GM21367 (cell line): ENCODE measurements at regions not wholly inside any gene's neighbourhood (a gene's known extent, or its start where the extent isn't known, plus 50 kb on each side); places are given as distances from the start of the nearest gene placed in this dataset.
"Not testable (repeated sequence)": the region's sequence is repeated elsewhere in the genome, so short reads cannot be mapped to it uniquely, and the experiment has no call there.

Experiments used
- ATAC-seq: cut with Tn5 transposase; IDR thresholded peaks from one replicate; pipeline ENCODE4 v1.9.1; 2021; ENCODE audit not compliant: unreplicated experiment

GRCh38 chr6:102986086-102986485 lies 1592.6 kb downstream of the GRIK2 start:
- no peak for ATAC-seq

- ATAC-seq = no peak
Observed at GRCh38 chr6:102984357-102984756, 1590.8 kb downstream of the GRIK2 start.

GRCh38 chr6:102981490-102982015 lies 1588.0 kb downstream of the GRIK2 start:
- no peak for ATAC-seq

- no peak for ATAC-seq
Observed at GRCh38 chr6:102980951-102981350, 1587.4 kb downstream of the GRIK2 start.

GRCh38 chr6:102961902-102962301 lies 1568.4 kb downstream of the GRIK2 start:
- ATAC-seq = no peak

- no peak for ATAC-seq
Observed at GRCh38 chr6:102950967-102951366, 1557.5 kb downstream of the GRIK2 start.

- ATAC-seq = no peak
Observed at GRCh38 chr6:102944475-102944874, 1551.0 kb downstream of the GRIK2 start.

- no peak for ATAC-seq
Observed at GRCh38 chr6:102942206-102942605, 1548.7 kb downstream of the GRIK2 start.

- ATAC-seq = no peak
Observed at GRCh38 chr6:102936959-102937358, 1543.5 kb downstream of the GRIK2 start.

- ATAC-seq = no peak
Observed at GRCh38 chr6:102928109-102928508, 1534.6 kb downstream of the GRIK2 start.

- no peak for ATAC-seq
Observed at GRCh38 chr6:102918161-102918560, 1524.7 kb downstream of the GRIK2 start.

GRCh38 chr6:102911571-102911970 lies 1518.1 kb downstream of the GRIK2 start:
- no peak for ATAC-seq

GRCh38 chr6:102910701-102911139 lies 1517.2 kb downstream of the GRIK2 start:
- not testable (repeated sequence) for ATAC-seq

- no peak for ATAC-seq
Observed at GRCh38 chr6:102907181-102907580, 1513.7 kb downstream of the GRIK2 start.

- no peak for ATAC-seq
Observed at GRCh38 chr6:102902471-102902870, 1509.0 kb downstream of the GRIK2 start.

- ATAC-seq = no peak
Observed at GRCh38 chr6:102895683-102896082, 1502.2 kb downstream of the GRIK2 start.

- no peak for ATAC-seq
Observed at GRCh38 chr6:102885165-102885564, 1491.7 kb downstream of the GRIK2 start.

- no peak for ATAC-seq
Observed at GRCh38 chr6:102853249-102853955, 1459.9 kb downstream of the GRIK2 start.

GRCh38 chr6:102848796-102849195 lies 1455.3 kb downstream of the GRIK2 start:
- ATAC-seq = no peak

- ATAC-seq = no peak
Observed at GRCh38 chr6:102848210-102848609, 1454.7 kb downstream of the GRIK2 start.

- no peak for ATAC-seq
Observed at GRCh38 chr6:102841060-102841459, 1447.6 kb downstream of the GRIK2 start.

- ATAC-seq = no peak
Observed at GRCh38 chr6:102832021-102832420, 1438.5 kb downstream of the GRIK2 start.

GRCh38 chr6:102820098-102820497 lies 1426.6 kb downstream of the GRIK2 start:
- no peak for ATAC-seq
